Parathyroid adenoma (tissue), 2 donors: ENCODE measurements at regions not wholly inside any gene's neighbourhood (a gene's known extent, or its start where the extent isn't known, plus 50 kb on each side); places are given as distances from the start of the nearest gene placed in this dataset.

Experiments used
- H2AFZ ChIP-seq: fragments of 300-600 bp; sonication (generic); one replicate; pipeline ENCODE4 v1.7.0; 2017; ENCODE audit warnings: antibody characterized with exemption, mild to moderate bottlenecking
- H3K27ac ChIP-seq: fragments of 300-600 bp; sonication (generic); one replicate; pipeline ENCODE4 v1.7.0; 2017
- H3K27me3 ChIP-seq: fragments of 300-600 bp; sonication (generic); one replicate; pipeline ENCODE4 v1.7.0; 2017; ENCODE audit warnings: low read length; ENCODE audit not compliant: control insufficient read depth, insufficient read depth
- H3K36me3 ChIP-seq: fragments of 300-600 bp; sonication (generic); one replicate; pipeline ENCODE4 v1.7.0; 2017; ENCODE audit warnings: low read length; ENCODE audit not compliant: control insufficient read depth, insufficient read depth
- H3K4me1 ChIP-seq: fragments of 300-600 bp; sonication (generic); one replicate; pipeline ENCODE4 v1.7.0; 2017; ENCODE audit warnings: control low read depth
- H3K4me2 ChIP-seq: fragments of 300-600 bp; sonication (generic); one replicate; pipeline ENCODE4 v1.7.0; 2017; ENCODE audit warnings: low read length
- H3K4me3 ChIP-seq: fragments of 300-600 bp; sonication (generic); one replicate; pipeline ENCODE4 v1.7.0; 2017; ENCODE audit warnings: low read depth, low read length
- H3K79me2 ChIP-seq: fragments of 300-600 bp; sonication (generic); one replicate; pipeline ENCODE4 v1.7.0; 2017; ENCODE audit warnings: control low read depth
- H3K9ac ChIP-seq: fragments of 300-600 bp; sonication (generic); one replicate; pipeline ENCODE4 v1.7.0; 2017; ENCODE audit warnings: mild to moderate bottlenecking
- H3K9me3 ChIP-seq: fragments of 300-600 bp; sonication (generic); one replicate; pipeline ENCODE4 v1.7.0; 2017; ENCODE audit warnings: low read length; ENCODE audit not compliant: control insufficient read depth
- CTCF ChIP-seq: fragments of 300-600 bp; sonication (generic); IDR thresholded peaks from one replicate; pipeline ENCODE4 v1.7.0; 2017; ENCODE audit warnings: antibody characterized with exemption, mild to moderate bottlenecking
- donor health status: primary hyperparathyroidism.

GRCh38 chr7:130869918-130870317 is 135.9 kb upstream of the KLF14 start:
- no peak for TF ChIP-seq CTCF
- no peak overlapping the region for H3K27ac ChIP-seq
- H3K4me1 ChIP-seq = peaks cover 2% of the 10 kb centered on the region
- no peak overlapping the region for H3K4me2 ChIP-seq
- H3K9me3 ChIP-seq = no peaks in the 10 kb centered on the region
- no peak overlapping the region for H3K9ac ChIP-seq
- no peaks in the 10 kb centered on the region for H3K79me2 ChIP-seq
- no peaks in the 10 kb centered on the region for H3K27me3 ChIP-seq
- no peak overlapping the region for H3K4me3 ChIP-seq
- H3K36me3 ChIP-seq = no peaks in the 10 kb centered on the region
- H2AFZ ChIP-seq = no peak overlapping the region

- H2AFZ ChIP-seq = no peak overlapping the region
- no peak for TF ChIP-seq CTCF
- no peaks in the 10 kb centered on the region for H3K79me2 ChIP-seq
- no peak overlapping the region for H3K4me2 ChIP-seq
- no peak overlapping the region for H3K4me3 ChIP-seq
- no peak overlapping the region for H3K9ac ChIP-seq
- H3K9me3 ChIP-seq = no peaks in the 10 kb centered on the region
- no peak overlapping the region for H3K27ac ChIP-seq
- no peaks in the 10 kb centered on the region for H3K27me3 ChIP-seq
- H3K36me3 ChIP-seq = no peaks in the 10 kb centered on the region
- peaks cover 5% of the 10 kb centered on the region for H3K4me1 ChIP-seq
Measured at GRCh38 chr7:130872341-130872740, 138.3 kb upstream of the KLF14 start.

GRCh38 chr7:130872756-130873448 is 138.9 kb upstream of the KLF14 start:
- H2AFZ ChIP-seq = no peak overlapping the region
- no peaks in the 10 kb centered on the region for H3K27me3 ChIP-seq
- no peak overlapping the region for H3K9ac ChIP-seq
- TF ChIP-seq CTCF = no peak
- H3K9me3 ChIP-seq = no peaks in the 10 kb centered on the region
- no peak overlapping the region for H3K4me2 ChIP-seq
- H3K79me2 ChIP-seq = no peaks in the 10 kb centered on the region
- H3K36me3 ChIP-seq = no peaks in the 10 kb centered on the region
- no peak overlapping the region for H3K27ac ChIP-seq
- no peak overlapping the region for H3K4me3 ChIP-seq
- H3K4me1 ChIP-seq = peaks cover 5% of the 10 kb centered on the region

- Histone ChIP-seq H3K27ac (no peak overlapping the region), H3K4me1 (peaks cover 5% of the 10 kb centered on the region), H3K27me3 (no peaks in the 10 kb centered on the region), H3K4me2 (no peak overlapping the region), H3K4me3 (no peak overlapping the region), H2AFZ (no peak overlapping the region), H3K36me3 (no peaks in the 10 kb centered on the region), H3K9ac (no peak overlapping the region), H3K79me2 (no peaks in the 10 kb centered on the region), H3K9me3 (no peaks in the 10 kb centered on the region)
- no peak for TF ChIP-seq CTCF
Measured at GRCh38 chr7:130874071-130874915, 140.3 kb upstream of the KLF14 start.
